HepG2 (cell line): ENCODE measurements at regions not wholly inside any gene's neighbourhood (a gene's known extent, or its start where the extent isn't known, plus 50 kb on each side); places are given as distances from the start of the nearest gene placed in this dataset.

Experiments
- ATAC-seq: fragments of 200-7000 bp; cut with Tn5 transposase; 3 replicates; pipeline ENCODE4 v1.9.1; 2020; ENCODE audit warnings: mild to moderate bottlenecking, moderate library complexity
- BruUV-seq: library from RNA; stranded (reverse); fragments of 400-500 nt; replicated peaks from 2 replicates; lab custom pipeline; 2021; lab: Mats Ljungman, UMichigan
- CTCF ChIA-PET: fragments of 300-600 bp; formaldehyde crosslinking; extraction: SDS; loops from one replicate; lab custom pipeline; 2021; ENCODE audit warnings: low total read pairs, inconsistent platforms, low intra/inter-chr PET ratio; lab: Yijun Ruan, JAX
- POLR2A ChIA-PET: fragments of 350-600 bp; sonication (Branson Sonifier 250); formaldehyde crosslinking; loops from one replicate; lab custom pipeline; 2020; ENCODE audit warnings: antibody characterized with exemption, inconsistent platforms; lab: Yijun Ruan, JAX
- DNase-seq: peaks from one replicate; pipeline ENCODE4 v3.0.0-alpha.2; 2015; ENCODE audit warnings: low spot score
- FAIRE-seq: peaks from 3 replicates; lab custom pipeline; 2011; peaks lifted over from hg19 to GRCh38; lab: Jason Lieb, UNC
- H2AFZ ChIP-seq: one replicate; pipeline ENCODE4 v1.6.1; 2011; ENCODE audit warnings: low read length, inconsistent platforms
- H3K27ac ChIP-seq: fragments of 300-600 bp; 3 replicates; pipeline ENCODE4 v1.8.0; 2011; ENCODE audit warnings: mixed run types, mild to moderate bottlenecking, mixed read lengths, low read length, inconsistent platforms; ENCODE audit not compliant: insufficient read depth; ENCODE audit errors: extremely low read length
- H3K27me3 ChIP-seq, 2 experiments: fragments of 200-600 bp in 1 of 2; 2 replicates in 1 of 2; 3 replicates in 1 of 2; pipeline versions ENCODE4 v1.6.0 to v1.8.0; 2011; ENCODE audit warnings: low read length in 2 of 2, mild to moderate bottlenecking in 2 of 2, moderate library complexity in 2 of 2, inconsistent platforms in 1 of 2; ENCODE audit not compliant: insufficient read depth in 2 of 2, control insufficient read depth in 1 of 2
- H3K36me3 ChIP-seq, 2 experiments: fragments of 200-600 bp in 1 of 2; replicated peaks in 1 of 2; 2 replicates in 1 of 2; 3 replicates in 1 of 2; pipeline versions ENCODE4 v1.5.1 to v1.8.0; 2011; ENCODE audit warnings: low read length in 2 of 2, inconsistent platforms in 1 of 2; ENCODE audit not compliant: insufficient read depth in 2 of 2, control insufficient read depth in 1 of 2
- H3K4me1 ChIP-seq: 2 replicates; pipeline ENCODE4 v1.5.1; 2012; ENCODE audit warnings: low read length, inconsistent platforms; ENCODE audit not compliant: insufficient read depth
- H3K4me2 ChIP-seq: 2 replicates; pipeline ENCODE4 v1.6.0; 2011; ENCODE audit warnings: low read depth, low read length, inconsistent platforms
- H3K4me3 ChIP-seq, 3 experiments: fragments of 200-600 bp in 1 of 3; sonication (generic), shearing (Covaris generic) in 1 of 3; replicated peaks in 1 of 3; 2 replicates each; pipeline ENCODE4 v1.5.1; 2011 to 2016; ENCODE audit warnings: low read length in 3 of 3, inconsistent platforms in 2 of 3, low read depth in 2 of 3, mild to moderate bottlenecking in 2 of 3, control low read depth in 1 of 3, mixed read lengths in 1 of 3; ENCODE audit not compliant: insufficient read depth in 1 of 3
- H3K79me2 ChIP-seq: one replicate; pipeline ENCODE4 v1.6.1; 2011; ENCODE audit warnings: low read length, inconsistent platforms; ENCODE audit not compliant: insufficient read depth
- H3K9ac ChIP-seq: 2 replicates; pipeline ENCODE4 v1.6.0; 2011; ENCODE audit warnings: mild to moderate bottlenecking, low read depth, low read length, inconsistent platforms; ENCODE audit not compliant: insufficient read depth
- H3K9me3 ChIP-seq: 2 replicates; pipeline ENCODE4 v1.5.1; 2012; ENCODE audit warnings: mild to moderate bottlenecking, low read length
- H4K20me1 ChIP-seq: 2 replicates; pipeline ENCODE4 v1.6.0; 2011; ENCODE audit warnings: inconsistent platforms, mild to moderate bottlenecking, low read length, moderate library complexity; ENCODE audit not compliant: insufficient read depth
- BATF2 ChIP-seq: sonication (generic); formaldehyde crosslinking; IDR thresholded peaks from 2 replicates; pipeline ENCODE4 v1.8.0; 2022; ENCODE audit warnings: mild to moderate bottlenecking, missing genetic modification reagents, moderate library complexity
- MAFK ChIP-seq, 2 experiments: IDR thresholded peaks in 1 of 2; conservative IDR thresholded peaks in 1 of 2; 2 replicates each; pipeline ENCODE4 v1.6.1; 2011; ENCODE audit warnings: improper control_type of control experiment in 2 of 2, low read length in 2 of 2
- SIN3A ChIP-seq: IDR thresholded peaks from 2 replicates; pipeline ENCODE4 v1.6.1; 2011; ENCODE audit warnings: low read depth, mild to moderate bottlenecking, control low read depth, low read length, borderline replicate concordance
- WGBS: methylation state at CpG from one replicate; pipeline ENCODE4 v1.1.6; 2017; ENCODE audit warnings: low lambda C conversion rate; 5-methylcytosine and 5-hydroxymethylcytosine counted together
- in situ Hi-C: cut with HindIII; loops from 2 replicates; pipeline ENCODE4 v1.10.0; 2017; ENCODE audit warnings: low pct_unique_long_range_greater_than_20kb; ENCODE audit not compliant: extremely low pct_ligation_motif_present
- intact Hi-C: fragments of 100-400 bp; cut with micrococcal nuclease; formaldehyde crosslinking; loops from one replicate; pipeline ENCODE4 v1.10.0; 2022; ENCODE audit not compliant: unreplicated experiment
- TF ChIP-seq, protein P1 (sequence below): sonication (generic); formaldehyde crosslinking; IDR thresholded peaks from 2 replicates; pipeline ENCODE4 v1.8.0; 2023; ENCODE audit warnings: mild to moderate bottlenecking, missing genetic modification reagents

DNA sequence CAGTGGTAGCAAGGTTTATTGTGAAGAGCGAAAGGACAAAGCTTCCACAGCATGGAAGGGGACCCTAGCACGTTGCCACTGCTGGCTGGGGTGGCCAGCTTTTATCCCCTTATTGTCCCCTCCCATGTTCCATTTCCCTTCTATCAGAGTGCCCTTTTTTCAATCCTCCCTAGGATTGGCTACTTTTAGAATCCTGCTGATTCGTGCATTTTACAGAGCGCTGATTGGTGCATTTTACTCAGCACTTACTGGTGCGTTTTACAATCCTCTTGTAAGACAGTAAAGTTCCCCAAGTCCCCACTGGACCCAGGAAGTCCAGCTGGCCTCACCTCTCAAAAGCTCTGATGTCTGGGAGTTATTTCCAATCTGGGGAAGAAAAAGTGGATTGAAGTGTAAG lies 90.1 kb downstream of the CD8B2 start:
- FAIRE-seq, result no peak
- TF ChIP-seq, protein P1, sequence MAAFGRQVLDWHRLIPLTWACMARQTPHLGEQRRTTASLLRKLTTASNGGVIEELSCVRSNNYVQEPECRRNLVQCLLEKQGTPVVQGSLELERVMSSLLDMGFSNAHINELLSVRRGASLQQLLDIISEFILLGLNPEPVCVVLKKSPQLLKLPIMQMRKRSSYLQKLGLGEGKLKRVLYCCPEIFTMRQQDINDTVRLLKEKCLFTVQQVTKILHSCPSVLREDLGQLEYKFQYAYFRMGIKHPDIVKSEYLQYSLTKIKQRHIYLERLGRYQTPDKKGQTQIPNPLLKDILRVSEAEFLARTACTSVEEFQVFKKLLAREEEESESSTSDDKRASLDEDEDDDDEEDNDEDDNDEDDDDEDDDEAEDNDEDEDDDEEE (CRISPR knock-in tag), result no peak
- peak; percentile 38 to 68; a peak in 3 of 4 replicates for TF ChIP-seq MAFK (conservative IDR thresholded peaks at IDR 0.05 in 1 of 2, IDR thresholded peaks at IDR 0.05 in 1 of 2; ENCODE audit: low read length in 2 of 2)
- no peak overlapping the region for H2AFZ ChIP-seq
- CTCF ChIA-PET, result no interaction called here
- H3K27ac ChIP-seq, result no peak overlapping the region
- H3K9me3 ChIP-seq, result no peaks in the 10 kb centered on the region
- no peaks in the 10 kb centered on the region for H3K79me2 ChIP-seq
- DNase-seq, result no peak
- no peak overlapping the region for H3K4me2 ChIP-seq
- no peak overlapping the region for H3K4me3 ChIP-seq
- WGBS, result 49% methylated on average over 5 of the region's 5 CpGs
- peaks cover 0 to 30% of the 10 kb centered on the region in 2 experiments; a peak in 2 of 5 replicates for H3K27me3 ChIP-seq
- H3K36me3 ChIP-seq, result no peaks in the 10 kb centered on the region
- POLR2A ChIA-PET, result no interaction called here
- peaks cover 14% of the 10 kb centered on the region for H3K4me1 ChIP-seq
- intact Hi-C loops (no loop called here), in situ Hi-C loops (no loop called here)
- no peak overlapping the region for H3K9ac ChIP-seq
- no peak for ATAC-seq
- BruUV-seq, result no TSS peak
- no peaks in the 10 kb centered on the region for H4K20me1 ChIP-seq

GRCh38 chr2:106579750-106580197 lies 92.6 kb downstream of the CD8B2 start:
- H3K79me2 ChIP-seq, result no peaks in the 10 kb centered on the region
- intact Hi-C loops, result loop anchor here (5.0 kb wide), 1 partner anchor 472 kb away; no protein-coding TSS in a partner anchor
- no peak overlapping the region for H3K4me2 ChIP-seq
- no peaks in the 10 kb centered on the region for H3K36me3 ChIP-seq
- 0% methylated on average over 8 of the region's 9 CpGs for WGBS
- H3K9ac ChIP-seq, result no peak overlapping the region
- in situ Hi-C loops, result no loop called here
- ChIA-PET POLR2A (no interaction called here), CTCF (no interaction called here)
- no peaks in the 10 kb centered on the region for H4K20me1 ChIP-seq
- no peak overlapping the region for H3K4me3 ChIP-seq
- H3K27ac ChIP-seq, result no peak overlapping the region
- DNase-seq (no peak), ATAC-seq (no peak)
- no peaks in the 10 kb centered on the region for H3K9me3 ChIP-seq
- peaks cover 17% of the 10 kb centered on the region for H3K4me1 ChIP-seq
- peaks cover 0 to 30% of the 10 kb centered on the region in 2 experiments; a peak in 2 of 5 replicates for H3K27me3 ChIP-seq
- no TSS peak for BruUV-seq
- TF ChIP-seq BATF2 (CRISPR knock-in tag), result no peak
- TF ChIP-seq SIN3A, result no peak
- TF ChIP-seq, all 625 proteins: peak for 0
- FAIRE-seq, result no peak
- H2AFZ ChIP-seq, result no peak overlapping the region
